ENCODE measurements at regions not wholly inside any gene's neighbourhood (a gene's known extent, or its start where the extent isn't known, plus 50 kb on each side); places are given as distances from the start of the nearest gene placed in this dataset.

- Histone ChIP-seq H3K9ac (no peak overlapping the region), H4K20me1 (ENCODE audit: insufficient read depth) (no peaks in the 10 kb centered on the region), H3K4me1 (ENCODE audit: insufficient read depth) (no peaks in the 10 kb centered on the region), H3F3A (ENCODE audit: insufficient read depth) (no peaks in the 10 kb centered on the region), H2AFZ (no peak overlapping the region), H3K9me2 (ENCODE audit: insufficient read depth) (no peaks in the 10 kb centered on the region), H3K79me2 (ENCODE audit: insufficient read depth) (no peaks in the 10 kb centered on the region), H3K4me2 (ENCODE audit: unreplicated experiment) (no peak overlapping the region), H3K4me3 (no peak overlapping the region), H3K27me3 (replicated peaks; ENCODE audit: insufficient read depth) (no peaks in the 10 kb centered on the region; the same call in 1 of the 2 replicates), H3K9me3 (ENCODE audit: low read depth) (no peaks in the 10 kb centered on the region), H3K36me3 (ENCODE audit: low read depth) (no peaks in the 10 kb centered on the region), H3K27ac (no peak overlapping the region)
- DNase-seq: no peak
- in situ Hi-C loops (cut with MboI): no loop called here
- no peak for TF ChIP-seq EZH2 (IDR thresholded peaks at IDR 0.05; ENCODE audit: insufficient read depth, poor library complexity, severe bottlenecking)
- no peak for TF ChIP-seq EZH2phosphoT487 (IDR thresholded peaks at IDR 0.05; ENCODE audit: insufficient read depth, low read depth)
- 81 to 88% methylated on average over 6 of the region's 6 CpGs for WGBS, 2 experiments (ENCODE audit: low coverage in 1 of 2, low lambda C conversion rate in 2 of 2, missing lambda C conversion rate in 2 of 2)
Measured at GRCh38 chr16:86702824-86703588, 124.7 kb downstream of the FOXL1 start.

- WGBS, 2 experiments (ENCODE audit: low coverage in 1 of 2, low lambda C conversion rate in 2 of 2, missing lambda C conversion rate in 2 of 2): 68% methylated on average over 8 of the region's 8 CpGs
- no peak overlapping the region for H3K4me3 ChIP-seq
- DNase-seq: no peak
- H2AFZ ChIP-seq: no peak overlapping the region
- no peak overlapping the region for H3K9ac ChIP-seq
- no peaks in the 10 kb centered on the region for H3K9me3 ChIP-seq (ENCODE audit: low read depth)
- H3K9me2 ChIP-seq (ENCODE audit: insufficient read depth): no peaks in the 10 kb centered on the region
- H3F3A ChIP-seq (ENCODE audit: insufficient read depth): no peaks in the 10 kb centered on the region
- H3K27me3 ChIP-seq (replicated peaks; ENCODE audit: insufficient read depth): peaks cover 9% of the 10 kb centered on the region; the same call in 1 of the 2 replicates
- no peaks in the 10 kb centered on the region for H4K20me1 ChIP-seq (ENCODE audit: insufficient read depth)
- no peaks in the 10 kb centered on the region for H3K4me1 ChIP-seq (ENCODE audit: insufficient read depth)
- no peaks in the 10 kb centered on the region for H3K79me2 ChIP-seq (ENCODE audit: insufficient read depth)
- no peaks in the 10 kb centered on the region for H3K36me3 ChIP-seq (ENCODE audit: low read depth)
- in situ Hi-C loops (cut with MboI): no loop called here
- TF ChIP-seq EZH2 (IDR thresholded peaks at IDR 0.05; ENCODE audit: insufficient read depth, poor library complexity, severe bottlenecking): no peak
- no peak for TF ChIP-seq EZH2phosphoT487 (IDR thresholded peaks at IDR 0.05; ENCODE audit: insufficient read depth, low read depth)
- no peak overlapping the region for H3K27ac ChIP-seq
- H3K4me2 ChIP-seq (ENCODE audit: unreplicated experiment): no peak overlapping the region
Measured at GRCh38 chr16:86704516-86704915, 126.2 kb downstream of the FOXL1 start.

GRCh38 chr16:86706726-86707125, 128.4 kb downstream of the FOXL1 start:
- Histone ChIP-seq H3K9me3 (ENCODE audit: low read depth) (no peaks in the 10 kb centered on the region), H3K79me2 (ENCODE audit: insufficient read depth) (no peaks in the 10 kb centered on the region), H3K4me2 (ENCODE audit: unreplicated experiment) (no peak overlapping the region), H3K27me3 (replicated peaks; ENCODE audit: insufficient read depth) (peaks cover 24% of the 10 kb centered on the region), H3K27ac (no peak overlapping the region), H4K20me1 (ENCODE audit: insufficient read depth) (no peaks in the 10 kb centered on the region), H3F3A (ENCODE audit: insufficient read depth) (no peaks in the 10 kb centered on the region), H3K4me1 (ENCODE audit: insufficient read depth) (no peaks in the 10 kb centered on the region), H3K4me3 (no peak overlapping the region), H2AFZ (no peak overlapping the region), H3K9ac (no peak overlapping the region), H3K9me2 (ENCODE audit: insufficient read depth) (no peaks in the 10 kb centered on the region), H3K36me3 (ENCODE audit: low read depth) (no peaks in the 10 kb centered on the region)
- 79 to 89% methylated on average over 7 of the region's 7 CpGs for WGBS, 2 experiments (ENCODE audit: low coverage in 1 of 2, low lambda C conversion rate in 2 of 2, missing lambda C conversion rate in 2 of 2)
- TF ChIP-seq EZH2 (IDR thresholded peaks at IDR 0.05; ENCODE audit: insufficient read depth, poor library complexity, severe bottlenecking): no peak
- TF ChIP-seq EZH2phosphoT487 (IDR thresholded peaks at IDR 0.05; ENCODE audit: insufficient read depth, low read depth): no peak
- DNase-seq: no peak
- in situ Hi-C loops (cut with MboI): no loop called here

GRCh38 chr16:86707171-86707570, 128.8 kb downstream of the FOXL1 start:
- in situ Hi-C loops (cut with MboI): no loop called here
- Histone ChIP-seq H3K9ac (no peak overlapping the region), H3K36me3 (ENCODE audit: low read depth) (no peaks in the 10 kb centered on the region), H3K4me3 (no peak overlapping the region), H3K9me3 (ENCODE audit: low read depth) (no peaks in the 10 kb centered on the region), H3K9me2 (ENCODE audit: insufficient read depth) (no peaks in the 10 kb centered on the region), H3K79me2 (ENCODE audit: insufficient read depth) (no peaks in the 10 kb centered on the region), H3F3A (ENCODE audit: insufficient read depth) (no peaks in the 10 kb centered on the region), H2AFZ (no peak overlapping the region), H3K4me2 (ENCODE audit: unreplicated experiment) (no peak overlapping the region), H3K27me3 (replicated peaks; ENCODE audit: insufficient read depth) (peaks cover 26% of the 10 kb centered on the region), H4K20me1 (ENCODE audit: insufficient read depth) (no peaks in the 10 kb centered on the region), H3K4me1 (ENCODE audit: insufficient read depth) (no peaks in the 10 kb centered on the region), H3K27ac (no peak overlapping the region)
- no peak for DNase-seq
- TF ChIP-seq EZH2 (IDR thresholded peaks at IDR 0.05; ENCODE audit: insufficient read depth, poor library complexity, severe bottlenecking) (no peak), EZH2phosphoT487 (IDR thresholded peaks at IDR 0.05; ENCODE audit: insufficient read depth, low read depth) (no peak)
- WGBS, 2 experiments (ENCODE audit: low coverage in 1 of 2, low lambda C conversion rate in 2 of 2, missing lambda C conversion rate in 2 of 2): 80 to 83% methylated on average over 18 of the region's 18 CpGs

Measured in GM23248 (cell line).